ENCODE measurements at regions not wholly inside any gene's neighbourhood (a gene's known extent, or its start where the extent isn't known, plus 50 kb on each side); places are given as distances from the start of the nearest gene placed in this dataset.

DNA sequence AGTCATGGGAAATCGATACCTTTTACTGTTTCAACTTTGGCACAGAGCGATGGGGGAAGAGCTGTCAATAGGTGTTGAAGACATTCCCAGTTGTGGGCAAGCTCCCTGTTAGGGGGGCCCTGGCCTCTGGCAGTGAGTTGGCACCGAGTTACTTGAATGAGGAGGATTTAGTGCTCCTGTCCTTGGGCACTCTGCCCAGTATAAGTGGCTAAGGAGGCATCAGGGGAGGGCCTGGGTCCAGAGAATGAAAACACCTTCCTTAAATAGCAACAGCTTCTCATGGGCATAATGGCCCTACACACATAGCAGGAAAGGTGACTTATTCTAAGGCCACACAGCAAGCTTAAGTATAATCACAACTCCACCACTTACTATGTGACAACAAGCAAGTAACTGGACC lies 664.4 kb downstream of the PTPRU start:
- H3K36me3 ChIP-seq, result no peaks in the 10 kb centered on the region
- H3K27ac ChIP-seq (replicated peaks in 1 of 4), result no peak overlapping the region
- no peak overlapping the region for H3K4me3 ChIP-seq
- 65% methylated on average over 3 of the region's 3 CpGs for WGBS
- TF ChIP-seq, protein P1, sequence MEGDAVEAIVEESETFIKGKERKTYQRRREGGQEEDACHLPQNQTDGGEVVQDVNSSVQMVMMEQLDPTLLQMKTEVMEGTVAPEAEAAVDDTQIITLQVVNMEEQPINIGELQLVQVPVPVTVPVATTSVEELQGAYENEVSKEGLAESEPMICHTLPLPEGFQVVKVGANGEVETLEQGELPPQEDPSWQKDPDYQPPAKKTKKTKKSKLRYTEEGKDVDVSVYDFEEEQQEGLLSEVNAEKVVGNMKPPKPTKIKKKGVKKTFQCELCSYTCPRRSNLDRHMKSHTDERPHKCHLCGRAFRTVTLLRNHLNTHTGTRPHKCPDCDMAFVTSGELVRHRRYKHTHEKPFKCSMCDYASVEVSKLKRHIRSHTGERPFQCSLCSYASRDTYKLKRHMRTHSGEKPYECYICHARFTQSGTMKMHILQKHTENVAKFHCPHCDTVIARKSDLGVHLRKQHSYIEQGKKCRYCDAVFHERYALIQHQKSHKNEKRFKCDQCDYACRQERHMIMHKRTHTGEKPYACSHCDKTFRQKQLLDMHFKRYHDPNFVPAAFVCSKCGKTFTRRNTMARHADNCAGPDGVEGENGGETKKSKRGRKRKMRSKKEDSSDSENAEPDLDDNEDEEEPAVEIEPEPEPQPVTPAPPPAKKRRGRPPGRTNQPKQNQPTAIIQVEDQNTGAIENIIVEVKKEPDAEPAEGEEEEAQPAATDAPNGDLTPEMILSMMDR (IDR thresholded peaks at IDR 0.05), result no peak
- no peak for TF ChIP-seq EP300 (IDR thresholded peaks at IDR 0.05)
- no peak for TF ChIP-seq POLR2AphosphoS5 (IDR thresholded peaks at IDR 0.05)
- TF ChIP-seq POLR2A (IDR thresholded peaks at IDR 0.05; ENCODE audit: low read depth), result no peak
- peaks cover 13 to 27% (median 21%) of the 10 kb centered on the region in 4 donors for H3K4me1 ChIP-seq
- no peaks in the 10 kb centered on the region for H3K9me3 ChIP-seq
- intact Hi-C loops (cut with DNase I), result no loop called here
- H3K27me3 ChIP-seq, result peaks cover 0 to 40% (median 0%) of the 10 kb centered on the region in 4 donors
- DNase-seq (ENCODE audit: extremely low spot score), result no peak

DNA sequence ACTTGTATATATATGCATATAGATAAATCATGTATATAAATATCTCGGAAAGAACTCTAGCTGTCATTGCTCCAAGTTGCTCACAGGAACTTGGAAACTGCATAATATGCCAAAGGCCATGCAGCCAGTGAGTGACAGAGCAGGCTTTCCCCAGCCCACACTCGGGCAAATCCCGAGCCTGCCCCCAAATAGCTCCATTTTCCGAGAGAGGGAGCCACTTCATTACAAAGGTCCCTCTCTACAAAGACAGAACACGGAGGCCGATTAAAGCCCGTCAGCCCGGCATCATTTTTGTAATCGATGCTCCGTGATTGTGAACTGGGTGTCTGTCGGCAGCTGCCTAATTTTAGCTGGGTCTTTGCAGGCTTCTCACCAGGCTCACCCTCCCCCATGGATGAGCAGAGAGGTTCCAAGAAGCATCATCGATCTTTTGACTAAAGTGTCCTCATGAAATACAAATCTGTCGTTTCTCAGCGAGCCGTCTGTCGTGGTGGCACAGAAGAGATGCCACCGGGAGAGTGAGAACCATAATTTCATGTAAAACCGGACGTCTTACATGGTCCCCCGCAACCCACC lies 663.9 kb downstream of the PTPRU start:
- Histone ChIP-seq H3K4me1 (peaks cover 13 to 26% (median 21%) of the 10 kb centered on the region in 4 donors), H3K9me3 (no peaks in the 10 kb centered on the region), H3K27me3 (peaks cover 0 to 45% (median 0%) of the 10 kb centered on the region in 4 donors), H3K27ac (replicated peaks in 1 of 4) (no peak overlapping the region), H3K4me3 (no peak overlapping the region), H3K36me3 (no peaks in the 10 kb centered on the region)
- TF ChIP-seq EP300 (IDR thresholded peaks at IDR 0.05), result no peak
- no peak for TF ChIP-seq POLR2A (IDR thresholded peaks at IDR 0.05; ENCODE audit: low read depth)
- TF ChIP-seq POLR2AphosphoS5 (IDR thresholded peaks at IDR 0.05), result no peak
- TF ChIP-seq, protein P1 (IDR thresholded peaks at IDR 0.05), result no peak
- 70% methylated on average over 19 of the region's 20 CpGs for WGBS
- intact Hi-C loops (cut with DNase I), result no loop called here
- DNase-seq (ENCODE audit: extremely low spot score), result no peak

DNA sequence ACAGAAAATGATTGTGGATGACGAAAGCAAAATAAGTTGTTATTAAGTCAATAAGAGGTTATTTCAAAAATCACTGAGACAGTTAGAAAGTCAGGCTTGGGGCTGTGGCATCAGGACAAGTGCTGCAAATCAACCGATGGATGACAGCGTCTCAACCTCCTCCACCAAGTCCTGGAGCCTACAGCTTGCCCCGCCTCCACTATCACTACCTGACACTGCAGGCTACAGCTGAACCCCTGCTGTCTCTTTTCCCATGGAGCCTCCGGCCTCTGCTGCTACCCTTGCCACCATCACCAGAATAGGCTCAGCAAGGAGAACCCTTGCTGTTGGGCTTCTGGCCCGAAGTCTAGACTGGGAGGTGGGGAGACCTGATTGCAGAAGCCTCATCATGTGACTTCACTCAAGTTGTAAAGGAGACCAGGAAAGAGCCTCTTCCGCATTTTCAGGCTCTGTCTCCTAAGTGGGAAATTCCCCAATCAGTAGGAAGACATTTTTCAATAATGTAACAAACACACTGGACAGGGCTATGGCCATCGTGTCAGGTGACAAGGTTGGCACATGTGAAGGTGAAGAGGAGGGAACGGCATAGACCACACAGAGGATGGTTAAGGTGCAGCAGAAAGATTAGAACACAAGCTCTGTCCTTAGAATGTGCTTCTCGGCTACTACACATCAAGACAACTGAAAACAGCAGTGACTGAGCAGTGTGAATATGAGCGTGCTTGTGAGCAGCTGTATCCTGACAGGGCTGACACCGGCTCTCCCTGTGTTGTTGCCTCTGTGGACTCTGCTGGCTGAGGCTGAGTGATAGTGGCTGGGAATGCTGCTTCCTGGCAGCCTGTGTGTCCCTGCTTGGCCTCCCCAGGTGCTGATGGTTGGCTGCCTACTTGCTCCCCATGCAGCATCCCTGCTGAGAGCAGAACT lies 660.7 kb downstream of the PTPRU start:
- Histone ChIP-seq H3K4me3 (no peak overlapping the region), H3K9me3 (no peaks in the 10 kb centered on the region), H3K4me1 (peaks cover 12 to 19% (median 17%) of the 10 kb centered on the region in 4 donors), H3K27me3 (peaks cover 0 to 74% (median 0%) of the 10 kb centered on the region in 4 donors), H3K27ac (replicated peaks in 1 of 4) (no peak overlapping the region), H3K36me3 (no peaks in the 10 kb centered on the region)
- no peak for DNase-seq (ENCODE audit: extremely low spot score)
- 57% methylated on average over 10 of the region's 12 CpGs for WGBS
- no peak for TF ChIP-seq POLR2A (IDR thresholded peaks at IDR 0.05; ENCODE audit: low read depth)
- TF ChIP-seq, protein P1 (IDR thresholded peaks at IDR 0.05), result no peak
- TF ChIP-seq EP300 (IDR thresholded peaks at IDR 0.05), result no peak
- TF ChIP-seq POLR2AphosphoS5 (IDR thresholded peaks at IDR 0.05), result no peak
- intact Hi-C loops (cut with DNase I), result no loop called here

DNA sequence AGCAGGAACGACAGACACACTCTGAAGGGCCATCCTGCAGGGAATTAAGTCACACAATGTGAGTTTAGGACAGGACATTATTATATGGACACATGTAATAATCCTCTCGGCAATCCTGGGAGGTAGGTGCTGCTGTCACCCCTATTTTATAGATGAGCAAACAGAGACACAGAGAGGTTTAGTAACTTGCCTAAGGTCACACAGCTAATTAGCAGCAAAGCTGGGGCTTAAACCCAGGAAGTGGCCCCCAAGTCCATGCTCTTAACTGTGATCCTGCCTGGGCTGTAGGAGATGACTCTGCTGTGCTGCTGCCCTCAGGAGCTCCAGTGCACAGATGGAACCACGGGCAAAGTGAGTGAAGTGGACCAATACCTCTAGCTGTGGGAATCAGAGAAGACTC lies 660.0 kb downstream of the PTPRU start:
- Histone ChIP-seq H3K27ac (replicated peaks in 1 of 4) (no peak overlapping the region), H3K9me3 (no peaks in the 10 kb centered on the region), H3K4me3 (no peak overlapping the region), H3K4me1 (peaks cover 8 to 12% (median 10%) of the 10 kb centered on the region in 4 donors), H3K27me3 (peaks cover 0 to 77% (median 0%) of the 10 kb centered on the region in 4 donors), H3K36me3 (no peaks in the 10 kb centered on the region)
- TF ChIP-seq POLR2A (IDR thresholded peaks at IDR 0.05; ENCODE audit: low read depth), result no peak
- TF ChIP-seq EP300 (IDR thresholded peaks at IDR 0.05), result no peak
- 91% methylated on average over 3 of the region's 3 CpGs for WGBS
- DNase-seq (ENCODE audit: extremely low spot score), result no peak
- intact Hi-C loops (cut with DNase I), result no loop called here

DNA sequence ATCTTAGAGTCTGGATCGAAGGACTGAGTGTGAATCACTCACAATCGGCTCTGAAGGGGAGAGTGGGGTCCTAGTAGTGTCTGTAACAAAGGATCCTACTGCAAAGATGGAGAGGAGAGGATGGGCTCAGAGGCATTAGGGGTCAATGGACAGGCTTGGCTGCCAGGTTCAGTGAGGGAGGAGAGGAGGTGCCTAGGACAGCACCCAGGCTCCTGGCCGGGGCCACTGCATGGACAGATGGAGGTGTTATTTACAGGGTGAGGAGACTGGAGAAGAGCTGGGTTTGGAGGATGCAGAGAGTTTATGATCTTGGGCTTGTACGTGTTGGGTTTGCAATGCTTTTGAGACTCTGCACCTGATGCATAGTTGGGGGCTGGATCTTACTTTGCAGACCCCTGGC lies 658.9 kb downstream of the PTPRU start:
- intact Hi-C loops (cut with DNase I), result no loop called here
- Histone ChIP-seq H3K4me3 (no peak overlapping the region), H3K27ac (replicated peaks in 1 of 4) (no peak overlapping the region), H3K9me3 (no peaks in the 10 kb centered on the region), H3K4me1 (peaks cover 0 to under 1% (median under 1%) of the 10 kb centered on the region in 4 donors), H3K27me3 (peaks cover 0 to 88% (median 0%) of the 10 kb centered on the region in 4 donors), H3K36me3 (no peaks in the 10 kb centered on the region)
- WGBS, result 69% methylated on average over 4 of the region's 4 CpGs
- TF ChIP-seq, protein P1 (IDR thresholded peaks at IDR 0.05), result no peak
- TF ChIP-seq EP300 (IDR thresholded peaks at IDR 0.05), result no peak
- no peak for TF ChIP-seq POLR2AphosphoS5 (IDR thresholded peaks at IDR 0.05)
- TF ChIP-seq POLR2A (IDR thresholded peaks at IDR 0.05; ENCODE audit: low read depth), result no peak
- DNase-seq (ENCODE audit: extremely low spot score), result no peak

Data from esophagus muscularis mucosa (tissue), 4 donors.